K562 (cell line): ENCODE measurements at regions not wholly inside any gene's neighbourhood (a gene's known extent, or its start where the extent isn't known, plus 50 kb on each side); places are given as distances from the start of the nearest gene placed in this dataset.

Experiments
- ATAC-seq: fragments of 200-7000 bp; cut with Tn5 transposase; 3 replicates; pipeline ENCODE4 v1.9.1; 2020; ENCODE audit warnings: moderate library complexity
- BruUV-seq: library from RNA; stranded (reverse); fragments of 400-500 nt; replicated peaks from 2 replicates; lab custom pipeline; 2021; lab: Mats Ljungman, UMichigan
- CTCF ChIA-PET: fragments of 300-600 bp; formaldehyde crosslinking; extraction: SDS; loops from one replicate; lab custom pipeline; 2021; ENCODE audit warnings: low intra/inter-chr PET ratio; lab: Yijun Ruan, JAX
- POLR2A ChIA-PET: fragments of 300-600, 350-650 bp; sonication (Branson Sonifier 250); formaldehyde crosslinking; extraction: SDS; loops from one replicate; lab custom pipeline; 2021; ENCODE audit warnings: antibody characterized with exemption, inconsistent platforms; lab: Yijun Ruan, JAX
- DNase-seq, 4 experiments: peaks; one replicate each; pipeline versions ENCODE4 v3.0.0 to v3.0.0-alpha.2; 2011 to 2018; ENCODE audit warnings: low spot score in 3 of 4, mixed read lengths in 3 of 4; ENCODE audit errors: extremely low read depth in 1 of 4
- FAIRE-seq: peaks from 2 replicates; lab custom pipeline; 2011; peaks lifted over from hg19 to GRCh38; lab: Jason Lieb, UNC
- H2AFZ ChIP-seq: 2 replicates; pipeline ENCODE4 v1.6.0; 2011; ENCODE audit warnings: low read depth, low read length, control low read depth, inconsistent platforms
- H3K27ac ChIP-seq: fragments of 200-600 bp; 3 replicates; pipeline ENCODE4 v1.8.0; 2011; ENCODE audit warnings: low read depth, mild to moderate bottlenecking, control low read depth, inconsistent platforms, low read length, moderate library complexity, mixed read lengths; ENCODE audit errors: extremely low read depth
- H3K27me3 ChIP-seq, 2 experiments: fragments of 300-600 bp in 1 of 2; 2 replicates in 1 of 2; 3 replicates in 1 of 2; pipeline versions ENCODE4 v1.6.0 to v1.8.0; 2011; ENCODE audit warnings: inconsistent platforms in 2 of 2, low read length in 2 of 2, mild to moderate bottlenecking in 1 of 2, mixed read lengths in 1 of 2, moderate library complexity in 1 of 2; ENCODE audit not compliant: control insufficient read depth in 2 of 2, insufficient read depth in 2 of 2
- H3K36me3 ChIP-seq: fragments of 300-600 bp; 3 replicates; pipeline ENCODE4 v1.8.0; 2011; ENCODE audit warnings: mild to moderate bottlenecking, low read length, inconsistent platforms; ENCODE audit not compliant: control insufficient read depth, insufficient read depth
- H3K4me1 ChIP-seq, 2 experiments: fragments of 200-600 bp in 1 of 2; replicated peaks in 1 of 2; 2 replicates in 1 of 2; 3 replicates in 1 of 2; pipeline versions ENCODE4 v1.5.1 to v1.8.0; 2011; ENCODE audit warnings: inconsistent platforms in 2 of 2, low read length in 2 of 2, mild to moderate bottlenecking in 1 of 2, mixed read lengths in 1 of 2, moderate library complexity in 1 of 2; ENCODE audit not compliant: control insufficient read depth in 2 of 2, insufficient read depth in 2 of 2
- H3K4me2 ChIP-seq: 2 replicates; pipeline ENCODE4 v1.6.1; 2011; ENCODE audit warnings: low read length, control low read depth, inconsistent platforms, mixed read lengths; ENCODE audit not compliant: insufficient read depth
- H3K4me3 ChIP-seq: fragments of 200-600 bp; sonication (generic), shearing (Covaris generic); 2 replicates; pipeline ENCODE4 v1.5.1; 2016; ENCODE audit warnings: control low read depth, inconsistent platforms
- H3K79me2 ChIP-seq: fragments of 200-600 bp; 3 replicates; pipeline ENCODE4 v1.8.0; 2011; ENCODE audit warnings: low read length, inconsistent platforms; ENCODE audit not compliant: control insufficient read depth, insufficient read depth
- H3K9ac ChIP-seq, 2 experiments: 2 replicates each; pipeline versions ENCODE4 v1.6.0 to v1.6.1; 2011; ENCODE audit warnings: low read depth in 2 of 2, low read length in 2 of 2, control low read depth in 1 of 2, inconsistent platforms in 1 of 2, mild to moderate bottlenecking in 1 of 2, mixed read lengths in 1 of 2; ENCODE audit not compliant: insufficient read depth in 1 of 2
- H3K9me1 ChIP-seq: one replicate; pipeline ENCODE4 v1.6.0; 2011; ENCODE audit warnings: inconsistent platforms, mild to moderate bottlenecking, low read length, moderate library complexity; ENCODE audit not compliant: control insufficient read depth, insufficient read depth
- H3K9me3 ChIP-seq: replicated peaks from 2 replicates; pipeline ENCODE4 v1.5.1; 2011; ENCODE audit warnings: low read depth, low read length, inconsistent platforms; ENCODE audit not compliant: control insufficient read depth, insufficient read depth
- H4K20me1 ChIP-seq: replicated peaks from 2 replicates; pipeline ENCODE4 v1.6.1; 2011; ENCODE audit warnings: low read length, inconsistent platforms, mixed read lengths; ENCODE audit not compliant: control insufficient read depth, insufficient read depth
- ARHGAP35 ChIP-seq: fragments of 450-650 bp; IDR thresholded peaks from 2 replicates; pipeline ENCODE4 v1.6.1; 2018; ENCODE audit not compliant: partially characterized antibody
- C11orf30 ChIP-seq: fragments of 450-650 bp; IDR thresholded peaks from 2 replicates; pipeline ENCODE4 v1.6.1; 2016; ENCODE audit warnings: low read depth, mild to moderate bottlenecking
- COPS2 ChIP-seq: fragments of 450-650 bp; conservative IDR thresholded peaks from 2 replicates; pipeline ENCODE4 v1.6.1; 2016; ENCODE audit warnings: mild to moderate bottlenecking, moderate library complexity
- DIDO1 ChIP-seq: fragments of 450-650 bp; IDR thresholded peaks from 2 replicates; pipeline ENCODE4 v1.6.1; 2016; ENCODE audit warnings: low read depth, missing biosample characterization, missing genetic modification characterization
- ETS1 ChIP-seq: conservative IDR thresholded peaks from 2 replicates; pipeline ENCODE4 v1.6.1; 2011; ENCODE audit warnings: low read depth, mild to moderate bottlenecking, low read length; ENCODE audit not compliant: control insufficient read depth
- GABPA ChIP-seq: fragments of 200-800 bp; sonication (Bioruptor generic); conservative IDR thresholded peaks from 2 replicates; pipeline ENCODE4 v1.6.1; 2016; ENCODE audit warnings: low read depth, missing genetic modification characterization, missing compliant biosample characterization
- KAT2B ChIP-seq: IDR thresholded peaks from one replicate; pipeline ENCODE4 v1.6.1; 2012; ENCODE audit warnings: low read depth, mild to moderate bottlenecking, control low read depth, inconsistent platforms, low read length, moderate library complexity
- NEUROD1 ChIP-seq: fragments of 150-350 bp; IDR thresholded peaks from 2 replicates; pipeline ENCODE4 v1.6.1; 2014; ENCODE audit warnings: borderline replicate concordance, low read length, low read depth; ENCODE audit not compliant: partially characterized antibody
- NFYB ChIP-seq: IDR thresholded peaks from 2 replicates; pipeline ENCODE4 v1.6.1; 2011; ENCODE audit warnings: mild to moderate bottlenecking, moderate library complexity; ENCODE audit not compliant: insufficient read length; ENCODE audit errors: extremely low read depth
- TCFL5 ChIP-seq: fragments of 250-450 bp; sonication (Bioruptor Pico); conservative IDR thresholded peaks from 2 replicates; pipeline ENCODE4 v1.6.1; 2021; ENCODE audit warnings: mild to moderate bottlenecking, moderate library complexity, matching md5 sums
- USF2 ChIP-seq: sonication (generic); formaldehyde crosslinking; IDR thresholded peaks from 2 replicates; pipeline ENCODE4 v1.5.0; 2020; ENCODE audit warnings: missing genetic modification reagents
- ZBTB8A ChIP-seq: fragments of 450-650 bp; IDR thresholded peaks from 2 replicates; pipeline ENCODE4 v1.6.1; 2018; ENCODE audit warnings: mild to moderate bottlenecking, moderate library complexity; ENCODE audit not compliant: partially characterized antibody
- WGBS: fragments of 100-300 bp; shearing (Covaris generic); methylation state at CpG from one replicate; pipeline ENCODE4 v1.1.6; 2016; ENCODE audit warnings: low coverage, mixed read lengths; ENCODE audit not compliant: insufficient coverage; ENCODE audit errors: missing lambda C conversion rate; 5-methylcytosine and 5-hydroxymethylcytosine counted together
- in situ Hi-C: fragments of 300-500 bp; cut with MboI; formaldehyde crosslinking; loops from 4 replicates; pipeline ENCODE4 v1.15.0; 2018; ENCODE audit warnings: inconsistent platforms, mixed read lengths
- intact Hi-C: fragments of 100-400 bp; cut with micrococcal nuclease; formaldehyde crosslinking; loops from 2 replicates; pipeline ENCODE4 v1.14.2; 2022
- TF ChIP-seq, protein P1 (sequence below): fragments of 150-350 bp; IDR thresholded peaks from 2 replicates; pipeline ENCODE4 v1.6.1; 2014; ENCODE audit warnings: low read depth, mild to moderate bottlenecking, low read length, borderline replicate concordance
- TF ChIP-seq, protein P2 (sequence below): fragments of 450-650 bp; IDR thresholded peaks from 2 replicates; pipeline ENCODE4 v1.6.1; 2016; ENCODE audit warnings: low read depth, mild to moderate bottlenecking, moderate library complexity

- no peak for TF ChIP-seq USF2 (CRISPR knock-in tag)
- TF ChIP-seq ARHGAP35, result no peak
- TF ChIP-seq, protein P1, sequence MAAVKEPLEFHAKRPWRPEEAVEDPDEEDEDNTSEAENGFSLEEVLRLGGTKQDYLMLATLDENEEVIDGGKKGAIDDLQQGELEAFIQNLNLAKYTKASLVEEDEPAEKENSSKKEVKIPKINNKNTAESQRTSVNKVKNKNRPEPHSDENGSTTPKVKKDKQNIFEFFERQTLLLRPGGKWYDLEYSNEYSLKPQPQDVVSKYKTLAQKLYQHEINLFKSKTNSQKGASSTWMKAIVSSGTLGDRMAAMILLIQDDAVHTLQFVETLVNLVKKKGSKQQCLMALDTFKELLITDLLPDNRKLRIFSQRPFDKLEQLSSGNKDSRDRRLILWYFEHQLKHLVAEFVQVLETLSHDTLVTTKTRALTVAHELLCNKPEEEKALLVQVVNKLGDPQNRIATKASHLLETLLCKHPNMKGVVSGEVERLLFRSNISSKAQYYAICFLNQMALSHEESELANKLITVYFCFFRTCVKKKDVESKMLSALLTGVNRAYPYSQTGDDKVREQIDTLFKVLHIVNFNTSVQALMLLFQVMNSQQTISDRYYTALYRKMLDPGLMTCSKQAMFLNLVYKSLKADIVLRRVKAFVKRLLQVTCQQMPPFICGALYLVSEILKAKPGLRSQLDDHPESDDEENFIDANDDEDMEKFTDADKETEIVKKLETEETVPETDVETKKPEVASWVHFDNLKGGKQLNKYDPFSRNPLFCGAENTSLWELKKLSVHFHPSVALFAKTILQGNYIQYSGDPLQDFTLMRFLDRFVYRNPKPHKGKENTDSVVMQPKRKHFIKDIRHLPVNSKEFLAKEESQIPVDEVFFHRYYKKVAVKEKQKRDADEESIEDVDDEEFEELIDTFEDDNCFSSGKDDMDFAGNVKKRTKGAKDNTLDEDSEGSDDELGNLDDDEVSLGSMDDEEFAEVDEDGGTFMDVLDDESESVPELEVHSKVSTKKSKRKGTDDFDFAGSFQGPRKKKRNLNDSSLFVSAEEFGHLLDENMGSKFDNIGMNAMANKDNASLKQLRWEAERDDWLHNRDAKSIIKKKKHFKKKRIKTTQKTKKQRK, result no peak
- TF ChIP-seq, protein P2, sequence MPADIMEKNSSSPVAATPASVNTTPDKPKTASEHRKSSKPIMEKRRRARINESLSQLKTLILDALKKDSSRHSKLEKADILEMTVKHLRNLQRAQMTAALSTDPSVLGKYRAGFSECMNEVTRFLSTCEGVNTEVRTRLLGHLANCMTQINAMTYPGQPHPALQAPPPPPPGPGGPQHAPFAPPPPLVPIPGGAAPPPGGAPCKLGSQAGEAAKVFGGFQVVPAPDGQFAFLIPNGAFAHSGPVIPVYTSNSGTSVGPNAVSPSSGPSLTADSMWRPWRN, result no peak
These were observed 264.0 kb downstream of the SHQ1 start (continued) for GRCh38 chr3:72584262-72584661.

GRCh38 chr3:72582963-72583362, 265.3 kb downstream of the SHQ1 start:
- H2AFZ ChIP-seq, result no peak overlapping the region
- intact Hi-C loops (no loop called here), in situ Hi-C loops (no loop called here)
- ATAC-seq, result no peak
- CTCF ChIA-PET, result no interaction called here
- 70% methylated on average over 5 of the region's 7 CpGs for WGBS
- H3K4me2 ChIP-seq, result no peak overlapping the region
- no peaks in the 10 kb centered on the region for H3K79me2 ChIP-seq
- no peak for DNase-seq
- no peaks in the 10 kb centered on the region for H4K20me1 ChIP-seq
- H3K27me3 ChIP-seq, result no peaks in the 10 kb centered on the region
- H3K36me3 ChIP-seq, result no peaks in the 10 kb centered on the region
- H3K9me3 ChIP-seq, result no peaks in the 10 kb centered on the region
- no TSS peak for BruUV-seq
- no peak overlapping the region for H3K9ac ChIP-seq
- FAIRE-seq, result no peak
- POLR2A ChIA-PET, result interaction anchor here (1.0 kb wide), 1 partner anchor 9 kb away, joined by 3 read pairs; no protein-coding TSS in a partner anchor
- H3K9me1 ChIP-seq, result no peaks in the 10 kb centered on the region
- no peak overlapping the region for H3K27ac ChIP-seq
- H3K4me1 ChIP-seq, result peaks cover 4 to 6% of the 10 kb centered on the region in 2 experiments; a peak in 3 of 5 replicates
- H3K4me3 ChIP-seq, result no peak overlapping the region
- TF ChIP-seq ZBTB8A (no peak), DIDO1 (tag) (no peak), C11orf30 (no peak), ETS1 (no peak), TCFL5 (no peak), COPS2 (no peak), NFYB (no peak), KAT2B (no peak), NEUROD1 (no peak), GABPA (tag) (no peak)
